K562 (cell line): ENCODE measurements at regions not wholly inside any gene's neighbourhood (a gene's known extent, or its start where the extent isn't known, plus 50 kb on each side); places are given as distances from the start of the nearest gene placed in this dataset.

Source experiments
- ATAC-seq: fragments of 200-7000 bp; cut with Tn5 transposase; 3 replicates; pipeline ENCODE4 v1.9.1; 2020; ENCODE audit warnings: moderate library complexity
- BruUV-seq: library from RNA; stranded (reverse); fragments of 400-500 nt; replicated peaks from 2 replicates; lab custom pipeline; 2021; lab: Mats Ljungman, UMichigan
- CTCF ChIA-PET: fragments of 300-600 bp; formaldehyde crosslinking; extraction: SDS; loops from one replicate; lab custom pipeline; 2021; ENCODE audit warnings: low intra/inter-chr PET ratio; lab: Yijun Ruan, JAX
- POLR2A ChIA-PET: fragments of 300-600, 350-650 bp; sonication (Branson Sonifier 250); formaldehyde crosslinking; extraction: SDS; loops from one replicate; lab custom pipeline; 2021; ENCODE audit warnings: antibody characterized with exemption, inconsistent platforms; lab: Yijun Ruan, JAX
- DNase-seq, 4 experiments: peaks; one replicate each; pipeline versions ENCODE4 v3.0.0 to v3.0.0-alpha.2; 2011 to 2018; ENCODE audit warnings: low spot score in 3 of 4, mixed read lengths in 3 of 4; ENCODE audit errors: extremely low read depth in 1 of 4
- FAIRE-seq: peaks from 2 replicates; lab custom pipeline; 2011; peaks lifted over from hg19 to GRCh38; lab: Jason Lieb, UNC
- H2AFZ ChIP-seq: 2 replicates; pipeline ENCODE4 v1.6.0; 2011; ENCODE audit warnings: low read depth, low read length, control low read depth, inconsistent platforms
- H3K27ac ChIP-seq: fragments of 200-600 bp; 3 replicates; pipeline ENCODE4 v1.8.0; 2011; ENCODE audit warnings: low read depth, mild to moderate bottlenecking, control low read depth, inconsistent platforms, low read length, moderate library complexity, mixed read lengths; ENCODE audit errors: extremely low read depth
- H3K27me3 ChIP-seq, 2 experiments: fragments of 300-600 bp in 1 of 2; 2 replicates in 1 of 2; 3 replicates in 1 of 2; pipeline versions ENCODE4 v1.6.0 to v1.8.0; 2011; ENCODE audit warnings: inconsistent platforms in 2 of 2, low read length in 2 of 2, mild to moderate bottlenecking in 1 of 2, mixed read lengths in 1 of 2, moderate library complexity in 1 of 2; ENCODE audit not compliant: control insufficient read depth in 2 of 2, insufficient read depth in 2 of 2
- H3K36me3 ChIP-seq: fragments of 300-600 bp; 3 replicates; pipeline ENCODE4 v1.8.0; 2011; ENCODE audit warnings: mild to moderate bottlenecking, low read length, inconsistent platforms; ENCODE audit not compliant: control insufficient read depth, insufficient read depth
- H3K4me1 ChIP-seq, 2 experiments: fragments of 200-600 bp in 1 of 2; replicated peaks in 1 of 2; 2 replicates in 1 of 2; 3 replicates in 1 of 2; pipeline versions ENCODE4 v1.5.1 to v1.8.0; 2011; ENCODE audit warnings: inconsistent platforms in 2 of 2, low read length in 2 of 2, mild to moderate bottlenecking in 1 of 2, mixed read lengths in 1 of 2, moderate library complexity in 1 of 2; ENCODE audit not compliant: control insufficient read depth in 2 of 2, insufficient read depth in 2 of 2
- H3K4me2 ChIP-seq: 2 replicates; pipeline ENCODE4 v1.6.1; 2011; ENCODE audit warnings: low read length, control low read depth, inconsistent platforms, mixed read lengths; ENCODE audit not compliant: insufficient read depth
- H3K4me3 ChIP-seq: fragments of 200-600 bp; sonication (generic), shearing (Covaris generic); 2 replicates; pipeline ENCODE4 v1.5.1; 2016; ENCODE audit warnings: control low read depth, inconsistent platforms
- H3K79me2 ChIP-seq: fragments of 200-600 bp; 3 replicates; pipeline ENCODE4 v1.8.0; 2011; ENCODE audit warnings: low read length, inconsistent platforms; ENCODE audit not compliant: control insufficient read depth, insufficient read depth
- H3K9ac ChIP-seq, 2 experiments: 2 replicates each; pipeline versions ENCODE4 v1.6.0 to v1.6.1; 2011; ENCODE audit warnings: low read depth in 2 of 2, low read length in 2 of 2, control low read depth in 1 of 2, inconsistent platforms in 1 of 2, mild to moderate bottlenecking in 1 of 2, mixed read lengths in 1 of 2; ENCODE audit not compliant: insufficient read depth in 1 of 2
- H3K9me1 ChIP-seq: one replicate; pipeline ENCODE4 v1.6.0; 2011; ENCODE audit warnings: inconsistent platforms, mild to moderate bottlenecking, low read length, moderate library complexity; ENCODE audit not compliant: control insufficient read depth, insufficient read depth
- H3K9me3 ChIP-seq: replicated peaks from 2 replicates; pipeline ENCODE4 v1.5.1; 2011; ENCODE audit warnings: low read depth, low read length, inconsistent platforms; ENCODE audit not compliant: control insufficient read depth, insufficient read depth
- H4K20me1 ChIP-seq: replicated peaks from 2 replicates; pipeline ENCODE4 v1.6.1; 2011; ENCODE audit warnings: low read length, inconsistent platforms, mixed read lengths; ENCODE audit not compliant: control insufficient read depth, insufficient read depth
- DNMT1 ChIP-seq: fragments of 450-650 bp; IDR thresholded peaks from 2 replicates; pipeline ENCODE4 v1.6.1; 2016; ENCODE audit warnings: antibody characterized with exemption, mild to moderate bottlenecking
- ILF3 ChIP-seq: fragments of 450-650 bp; IDR thresholded peaks from 2 replicates; pipeline ENCODE4 v1.6.1; 2018; ENCODE audit warnings: antibody characterized with exemption, mild to moderate bottlenecking, moderate library complexity, borderline replicate concordance
- MBD1 ChIP-seq: fragments of 250-450 bp; sonication (Bioruptor Pico); IDR thresholded peaks from 2 replicates; pipeline ENCODE4 v1.8.0; 2022; ENCODE audit warnings: inconsistent platforms
- TAF1 ChIP-seq: IDR thresholded peaks from 2 replicates; pipeline ENCODE4 v1.6.1; 2011; ENCODE audit warnings: mild to moderate bottlenecking, low read length, moderate library complexity; ENCODE audit not compliant: insufficient read depth, control insufficient read depth, severe bottlenecking; ENCODE audit errors: extremely low read depth
- ZBTB34 ChIP-seq: fragments of 250-450 bp; sonication (Bioruptor Pico); IDR thresholded peaks from 2 replicates; pipeline ENCODE4 v1.8.0; 2021; ENCODE audit warnings: mild to moderate bottlenecking, moderate library complexity
- ZBTB8A ChIP-seq: fragments of 450-650 bp; IDR thresholded peaks from 2 replicates; pipeline ENCODE4 v1.6.1; 2018; ENCODE audit warnings: mild to moderate bottlenecking, moderate library complexity; ENCODE audit not compliant: partially characterized antibody
- ZNF24 ChIP-seq: fragments of 450-650 bp; IDR thresholded peaks from 2 replicates; pipeline ENCODE4 v1.6.1; 2016
- WGBS: fragments of 100-300 bp; shearing (Covaris generic); methylation state at CpG from one replicate; pipeline ENCODE4 v1.1.6; 2016; ENCODE audit warnings: low coverage, mixed read lengths; ENCODE audit not compliant: insufficient coverage; ENCODE audit errors: missing lambda C conversion rate; 5-methylcytosine and 5-hydroxymethylcytosine counted together
- in situ Hi-C: fragments of 300-500 bp; cut with MboI; formaldehyde crosslinking; loops from 4 replicates; pipeline ENCODE4 v1.15.0; 2018; ENCODE audit warnings: inconsistent platforms, mixed read lengths
- intact Hi-C: fragments of 100-400 bp; cut with micrococcal nuclease; formaldehyde crosslinking; loops from 2 replicates; pipeline ENCODE4 v1.14.2; 2022

- Histone ChIP-seq H4K20me1 (no peaks in the 10 kb centered on the region), H3K79me2 (no peaks in the 10 kb centered on the region), H2AFZ (no peak overlapping the region), H3K36me3 (no peaks in the 10 kb centered on the region), H3K4me1 (no peaks in the 10 kb centered on the region), H3K27ac (no peak overlapping the region), H3K27me3 (no peaks in the 10 kb centered on the region), H3K9me1 (no peaks in the 10 kb centered on the region), H3K4me3 (no peak overlapping the region), H3K4me2 (no peak overlapping the region), H3K9me3 (peaks cover 3% of the 10 kb centered on the region; the same call in 1 of the 2 replicates), H3K9ac (no peak overlapping the region)
- in situ Hi-C loops (no loop called here), intact Hi-C loops (no loop called here)
- ChIA-PET POLR2A (no interaction called here), CTCF (no interaction called here)
- ATAC-seq (no peak), FAIRE-seq (no peak), DNase-seq (no peak)
- 5% methylated on average over 7 of the region's 7 CpGs for WGBS
- TF ChIP-seq ZBTB8A (no peak), ILF3 (no peak), ZBTB34 (CRISPR knock-in tag) (no peak), ZNF24 (no peak), DNMT1 (no peak), MBD1 (CRISPR knock-in tag) (no peak), TAF1 (no peak)
- no TSS peak for BruUV-seq
Measured at GRCh38 chr16:65713181-65713808, 591.4 kb upstream of the CDH11 start.
